ENCODE measurements at regions not wholly inside any gene's neighbourhood (a gene's known extent, or its start where the extent isn't known, plus 50 kb on each side); places are given as distances from the start of the nearest gene placed in this dataset.
"Not testable (repeated sequence)": the region's sequence is repeated elsewhere in the genome, so short reads cannot be mapped to it uniquely, and the experiment has no call there.

GRCh38 chr1:192496369-192497056, 79.1 kb upstream of the RGS1 start:
- Histone ChIP-seq H3K27me3 (ENCODE audit: control insufficient read depth, insufficient read depth, low read length) (no peaks in the 10 kb centered on the region), H3K36me3 (ENCODE audit: control insufficient read depth, insufficient read depth, low read length) (no peaks in the 10 kb centered on the region), H3K9me3 (ENCODE audit: control insufficient read depth in 2 of 2, low read length in 2 of 2) (no peaks in the 10 kb centered on the region), H3K4me3 (ENCODE audit: low read depth, low read length) (no peak overlapping the region), H3K27ac (ENCODE audit: insufficient read depth, low read length, poor library complexity, severe bottlenecking) (no peak overlapping the region), H3K4me1 (ENCODE audit: control insufficient read depth, insufficient read depth, low read length, poor library complexity, severe bottlenecking) (no peaks in the 10 kb centered on the region)
- Mint-ChIP-seq H3K27ac (no peak overlapping the region), H3K27me3 (no peaks in the 10 kb centered on the region), H3K36me3 (peaks cover 6% of the 10 kb centered on the region), H3K4me1 (no peaks in the 10 kb centered on the region), H3K9me3 (no peaks in the 10 kb centered on the region), H3K4me3 (no peak overlapping the region)
- no peak for DNase-seq
- ATAC-seq (ENCODE audit: low read depth in 2 of 2): no peak

GRCh38 chr1:192497214-192497794, 78.3 kb upstream of the RGS1 start:
- H3K27ac Mint-ChIP-seq: no peak overlapping the region
- Histone ChIP-seq H3K27ac (ENCODE audit: insufficient read depth, low read length, poor library complexity, severe bottlenecking) (no peak overlapping the region), H3K4me3 (ENCODE audit: low read depth, low read length) (no peak overlapping the region), H3K9me3 (ENCODE audit: control insufficient read depth in 2 of 2, low read length in 2 of 2) (no peaks in the 10 kb centered on the region), H3K36me3 (ENCODE audit: control insufficient read depth, insufficient read depth, low read length) (no peaks in the 10 kb centered on the region), H3K27me3 (ENCODE audit: control insufficient read depth, insufficient read depth, low read length) (no peaks in the 10 kb centered on the region), H3K4me1 (ENCODE audit: control insufficient read depth, insufficient read depth, low read length, poor library complexity, severe bottlenecking) (no peaks in the 10 kb centered on the region)
- no peak overlapping the region for H3K4me3 Mint-ChIP-seq
- H3K36me3 Mint-ChIP-seq: peaks cover 6% of the 10 kb centered on the region
- no peaks in the 10 kb centered on the region for H3K4me1 Mint-ChIP-seq
- no peaks in the 10 kb centered on the region for H3K27me3 Mint-ChIP-seq
- ATAC-seq (ENCODE audit: low read depth in 2 of 2): no peak
- no peaks in the 10 kb centered on the region for H3K9me3 Mint-ChIP-seq
- no peak for DNase-seq

DNA sequence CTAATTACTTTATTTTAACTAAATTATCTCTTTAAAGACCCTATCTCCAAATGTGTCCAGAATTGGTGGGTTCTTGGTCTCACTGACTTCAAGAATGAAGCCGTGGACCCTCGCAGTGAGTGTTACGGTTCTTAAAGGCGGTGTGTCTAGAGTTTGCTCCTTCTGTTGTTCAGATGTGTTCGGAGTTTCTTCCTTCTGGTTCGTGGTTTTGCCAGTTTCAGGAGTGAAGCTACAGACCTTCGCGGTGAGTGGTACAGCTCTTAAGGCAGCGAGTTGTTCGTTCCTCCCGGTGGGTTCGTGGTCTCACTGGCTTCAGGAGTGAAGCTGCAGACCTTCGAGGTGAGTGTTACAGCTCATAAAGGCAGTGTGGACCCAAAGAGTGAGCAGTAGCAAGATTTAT, 77.5 kb upstream of the RGS1 start:
- ATAC-seq (ENCODE audit: low read depth in 2 of 2); H3K27ac Mint-ChIP-seq: not testable (repeated sequence)

DNA sequence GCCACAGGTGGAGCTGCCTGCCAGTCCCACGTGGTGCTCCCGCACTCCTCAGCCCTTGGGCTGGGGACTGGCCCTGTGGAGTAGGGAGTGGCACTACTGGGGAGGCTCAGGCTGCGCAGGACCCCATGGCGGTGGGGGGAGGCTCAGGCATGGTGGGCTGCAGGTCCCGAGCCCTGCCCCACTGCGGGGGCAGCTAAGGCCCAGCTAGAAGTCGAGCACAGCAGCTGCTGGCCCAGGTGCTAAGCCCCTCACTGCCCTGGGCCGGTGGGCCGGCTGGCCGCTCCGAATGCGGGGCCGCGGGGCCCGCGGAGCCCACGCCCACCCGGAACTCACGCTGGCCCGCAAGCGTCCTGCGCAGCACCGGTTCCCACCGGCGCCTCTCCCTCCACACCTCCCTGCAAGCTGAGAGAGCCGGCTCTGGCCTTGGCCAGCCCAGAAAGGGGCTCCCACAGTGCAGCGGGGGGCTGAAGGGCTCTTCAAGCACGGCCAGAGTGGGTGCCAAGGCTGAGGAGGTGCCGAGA, 76.5 kb upstream of the RGS1 start:
- H3K27me3 Mint-ChIP-seq; H3K4me3 Mint-ChIP-seq; H3K27ac ChIP-seq (ENCODE audit: insufficient read depth, low read length, poor library complexity, severe bottlenecking); H3K9me3 ChIP-seq (ENCODE audit: control insufficient read depth in 2 of 2, low read length in 2 of 2); H3K4me1 Mint-ChIP-seq; H3K27me3 ChIP-seq (ENCODE audit: control insufficient read depth, insufficient read depth, low read length); H3K4me3 ChIP-seq (ENCODE audit: low read depth, low read length); DNase-seq; H3K9me3 Mint-ChIP-seq; H3K27ac Mint-ChIP-seq; H3K4me1 ChIP-seq (ENCODE audit: control insufficient read depth, insufficient read depth, low read length, poor library complexity, severe bottlenecking); ATAC-seq (ENCODE audit: low read depth in 2 of 2); H3K36me3 ChIP-seq (ENCODE audit: control insufficient read depth, insufficient read depth, low read length); H3K36me3 Mint-ChIP-seq: not testable (repeated sequence)

More for the DNA sequence above, 77.5 kb upstream of the RGS1 start:
- not testable (repeated sequence) for H3K36me3 Mint-ChIP-seq; H3K4me3 Mint-ChIP-seq; DNase-seq; H3K36me3 ChIP-seq (ENCODE audit: control insufficient read depth, insufficient read depth, low read length); H3K27ac ChIP-seq (ENCODE audit: insufficient read depth, low read length, poor library complexity, severe bottlenecking); H3K4me1 Mint-ChIP-seq; H3K9me3 Mint-ChIP-seq; H3K27me3 ChIP-seq (ENCODE audit: control insufficient read depth, insufficient read depth, low read length); H3K4me1 ChIP-seq (ENCODE audit: control insufficient read depth, insufficient read depth, low read length, poor library complexity, severe bottlenecking); H3K4me3 ChIP-seq (ENCODE audit: low read depth, low read length); H3K9me3 ChIP-seq (ENCODE audit: control insufficient read depth in 2 of 2, low read length in 2 of 2); H3K27me3 Mint-ChIP-seq

- H3K9me3 ChIP-seq (ENCODE audit: control insufficient read depth in 2 of 2, low read length in 2 of 2); H3K4me3 Mint-ChIP-seq; ATAC-seq (ENCODE audit: low read depth in 2 of 2); H3K36me3 Mint-ChIP-seq; H3K27ac Mint-ChIP-seq; H3K4me1 Mint-ChIP-seq; H3K27me3 ChIP-seq (ENCODE audit: control insufficient read depth, insufficient read depth, low read length); H3K27ac ChIP-seq (ENCODE audit: insufficient read depth, low read length, poor library complexity, severe bottlenecking); DNase-seq; H3K27me3 Mint-ChIP-seq; H3K4me1 ChIP-seq (ENCODE audit: control insufficient read depth, insufficient read depth, low read length, poor library complexity, severe bottlenecking); H3K9me3 Mint-ChIP-seq; H3K36me3 ChIP-seq (ENCODE audit: control insufficient read depth, insufficient read depth, low read length); H3K4me3 ChIP-seq (ENCODE audit: low read depth, low read length): not testable (repeated sequence)
Measured at GRCh38 chr1:192500541-192500940, 75.0 kb upstream of the RGS1 start.

DNA sequence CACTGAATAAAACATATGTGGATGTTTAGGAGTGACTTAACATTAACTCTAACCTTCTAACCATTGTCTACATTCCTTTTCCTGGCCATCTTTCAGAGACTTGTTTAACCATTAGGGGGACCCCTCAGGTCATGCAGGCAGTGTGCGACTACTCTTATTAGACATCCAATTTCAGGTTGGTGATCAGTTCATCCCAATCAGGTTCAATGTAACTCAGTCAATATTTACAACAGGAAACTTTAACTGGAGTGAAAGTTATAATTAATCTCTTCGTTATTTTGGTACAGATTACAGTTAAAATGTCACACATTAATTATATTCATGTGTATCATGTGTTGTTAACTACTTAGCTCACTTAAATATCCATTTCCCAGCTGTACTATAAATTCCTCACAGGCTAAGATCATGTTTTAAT, 68.8 kb upstream of the RGS1 start:
- Mint-ChIP-seq H3K27me3 (no peaks in the 10 kb centered on the region), H3K27ac (no peak overlapping the region), H3K4me3 (no peak overlapping the region), H3K9me3 (no peaks in the 10 kb centered on the region), H3K4me1 (peaks cover 3 to 6% (median 4%) of the 10 kb centered on the region in 4 donors), H3K36me3 (no peaks in the 10 kb centered on the region)
- Histone ChIP-seq H3K27ac (ENCODE audit: insufficient read depth, low read length, poor library complexity, severe bottlenecking) (no peak overlapping the region), H3K36me3 (ENCODE audit: control insufficient read depth, insufficient read depth, low read length) (no peaks in the 10 kb centered on the region), H3K27me3 (ENCODE audit: control insufficient read depth, insufficient read depth, low read length) (no peaks in the 10 kb centered on the region), H3K4me3 (ENCODE audit: low read depth, low read length) (no peak overlapping the region), H3K4me1 (ENCODE audit: control insufficient read depth, insufficient read depth, low read length, poor library complexity, severe bottlenecking) (no peaks in the 10 kb centered on the region), H3K9me3 (ENCODE audit: control insufficient read depth in 2 of 2, low read length in 2 of 2) (no peaks in the 10 kb centered on the region)
- ATAC-seq (ENCODE audit: low read depth in 2 of 2) (peak; percentile 52 to 68), DNase-seq (peak in 2 of 3 donors; percentile 22 to 67)

DNA sequence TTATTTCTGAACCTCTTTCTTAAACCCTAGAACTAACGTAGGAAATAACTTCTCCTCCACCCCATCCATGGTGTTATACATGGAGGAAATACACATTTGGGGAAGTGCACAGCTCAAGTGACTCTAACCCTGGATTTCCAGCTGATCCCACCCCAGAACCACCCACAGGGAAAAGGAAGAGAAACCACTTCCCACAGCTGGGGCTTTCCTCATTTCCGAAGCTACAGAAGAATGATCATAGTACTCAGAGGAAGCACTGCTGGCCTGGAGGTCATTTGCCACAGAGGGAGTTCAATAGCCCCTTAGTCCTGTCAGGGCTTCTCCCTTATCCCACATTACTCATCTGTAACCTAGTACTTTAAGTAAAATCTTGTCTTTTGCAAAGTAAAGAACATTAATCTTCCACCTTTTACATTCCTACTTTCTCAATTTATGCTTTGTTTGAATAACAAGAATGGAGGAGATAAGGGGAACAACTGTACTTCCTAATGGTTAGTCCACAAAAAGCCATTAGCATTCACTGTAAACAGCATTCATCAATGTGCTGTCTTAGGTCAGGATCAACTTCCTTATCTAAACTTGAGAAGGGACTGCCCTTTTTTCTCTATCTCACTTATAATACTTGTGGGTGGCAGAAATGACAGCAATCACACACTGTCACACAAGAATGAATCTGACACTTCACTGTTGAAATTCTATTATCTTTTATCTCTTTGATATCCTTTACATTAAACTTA, 63.0 kb upstream of the RGS1 start:
- Mint-ChIP-seq H3K4me3 (peak overlapping the region in 1 of 4 donors; percentile 32), H3K36me3 (no peaks in the 10 kb centered on the region), H3K9me3 (peaks cover 0 to 2% (median 0%) of the 10 kb centered on the region in 7 donors), H3K27me3 (no peaks in the 10 kb centered on the region), H3K4me1 (peaks cover 27 to 44% (median 35%) of the 10 kb centered on the region in 4 donors), H3K27ac (peak overlapping the region in 1 of 3 donors; percentile 78)
- no peaks in the 10 kb centered on the region for H3K27me3 ChIP-seq (ENCODE audit: control insufficient read depth, insufficient read depth, low read length)
- peaks cover 23% of the 10 kb centered on the region for H3K4me1 ChIP-seq (ENCODE audit: control insufficient read depth, insufficient read depth, low read length, poor library complexity, severe bottlenecking)
- H3K4me3 ChIP-seq (ENCODE audit: low read depth, low read length): no peak overlapping the region
- no peak overlapping the region for H3K27ac ChIP-seq (ENCODE audit: insufficient read depth, low read length, poor library complexity, severe bottlenecking)
- no peaks in the 10 kb centered on the region for H3K9me3 ChIP-seq (ENCODE audit: control insufficient read depth in 2 of 2, low read length in 2 of 2)
- H3K36me3 ChIP-seq (ENCODE audit: control insufficient read depth, insufficient read depth, low read length): no peaks in the 10 kb centered on the region
- no peak for ATAC-seq (ENCODE audit: low read depth in 2 of 2)
- no peak for DNase-seq
